ENCODE measurements at regions not wholly inside any gene's neighbourhood (a gene's known extent, or its start where the extent isn't known, plus 50 kb on each side); places are given as distances from the start of the nearest gene placed in this dataset.
"Not testable (repeated sequence)": the region's sequence is repeated elsewhere in the genome, so short reads cannot be mapped to it uniquely, and the experiment has no call there.

DNA sequence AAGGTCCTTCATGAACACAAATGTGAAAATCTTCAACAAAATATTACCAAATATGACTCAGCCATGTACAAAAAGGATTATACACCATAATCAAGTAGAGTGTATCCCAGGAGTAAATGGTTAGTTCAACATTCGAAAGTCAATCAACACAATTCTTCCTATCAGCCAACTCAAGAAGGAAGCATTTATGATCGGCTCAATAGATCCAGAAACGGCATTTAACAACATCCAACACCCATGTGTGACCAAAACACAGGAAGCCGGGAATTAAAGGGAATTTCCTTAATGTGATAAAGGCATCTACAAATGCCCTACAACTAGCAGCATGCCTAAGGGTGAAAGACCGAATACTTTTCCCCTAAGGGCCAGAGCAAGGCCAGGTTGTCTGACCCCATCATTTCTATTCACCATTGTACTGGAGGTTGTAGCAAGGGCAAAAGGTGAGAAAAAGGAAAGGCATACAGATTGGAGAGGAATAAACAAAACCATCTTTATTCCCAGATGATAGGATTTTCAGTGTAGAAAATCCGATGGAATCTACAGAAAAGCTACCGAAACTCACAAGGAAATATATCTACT is 69.9 kb upstream of the CLDN5 start:
- H3K27me3 Mint-ChIP-seq (ENCODE audit: low read depth): peaks cover 3% of the 10 kb centered on the region
- peaks cover 19% of the 10 kb centered on the region for H3K4me1 Mint-ChIP-seq (ENCODE audit: low read depth)
- DNase-seq (ENCODE audit: low spot score): no peak
- no peak overlapping the region for H3K27ac Mint-ChIP-seq
- no peaks in the 10 kb centered on the region for H3K36me3 Mint-ChIP-seq (ENCODE audit: low read depth)
- no peaks in the 10 kb centered on the region for H3K9me3 Mint-ChIP-seq
- no peak overlapping the region for H3K4me3 Mint-ChIP-seq

GRCh38 chr22:19595532-19595931 is 71.3 kb upstream of the CLDN5 start:
- H3K4me3 Mint-ChIP-seq: no peak overlapping the region
- no peaks in the 10 kb centered on the region for H3K36me3 Mint-ChIP-seq (ENCODE audit: low read depth)
- no peaks in the 10 kb centered on the region for H3K9me3 Mint-ChIP-seq
- H3K27me3 Mint-ChIP-seq (ENCODE audit: low read depth): no peaks in the 10 kb centered on the region
- no peak overlapping the region for H3K27ac Mint-ChIP-seq
- H3K4me1 Mint-ChIP-seq (ENCODE audit: low read depth): peaks cover 19% of the 10 kb centered on the region
- no peak for DNase-seq (ENCODE audit: low spot score)

- H3K27me3 Mint-ChIP-seq (ENCODE audit: low read depth): no peaks in the 10 kb centered on the region
- no peaks in the 10 kb centered on the region for H3K36me3 Mint-ChIP-seq (ENCODE audit: low read depth)
- H3K9me3 Mint-ChIP-seq: no peaks in the 10 kb centered on the region
- no peak overlapping the region for H3K27ac Mint-ChIP-seq
- DNase-seq (ENCODE audit: low spot score): no peak
- peaks cover 19% of the 10 kb centered on the region for H3K4me1 Mint-ChIP-seq (ENCODE audit: low read depth)
- H3K4me3 Mint-ChIP-seq: no peak overlapping the region
Observed at GRCh38 chr22:19596680-19597398, 72.6 kb upstream of the CLDN5 start.

DNA sequence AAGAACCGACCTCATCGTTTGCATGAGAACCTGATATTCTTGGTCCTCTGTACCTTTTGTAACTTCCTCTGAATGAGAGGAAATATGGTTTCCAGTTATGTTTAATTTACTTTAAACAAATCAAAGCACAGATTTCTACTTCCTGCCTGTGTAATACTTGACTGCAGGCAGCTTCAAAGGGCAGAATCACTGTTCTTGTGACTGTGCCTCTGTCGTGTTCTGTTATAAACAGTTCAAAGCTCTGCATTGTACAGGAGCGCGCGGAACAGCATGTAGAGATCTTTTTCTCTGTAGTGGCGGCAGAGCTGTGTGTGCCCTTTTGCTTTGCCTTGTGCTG is 73.2 kb upstream of the CLDN5 start:
- no peaks in the 10 kb centered on the region for H3K36me3 Mint-ChIP-seq (ENCODE audit: low read depth)
- H3K4me1 Mint-ChIP-seq (ENCODE audit: low read depth): peaks cover 19% of the 10 kb centered on the region
- H3K9me3 Mint-ChIP-seq: no peaks in the 10 kb centered on the region
- no peak for DNase-seq (ENCODE audit: low spot score)
- no peaks in the 10 kb centered on the region for H3K27me3 Mint-ChIP-seq (ENCODE audit: low read depth)
- H3K27ac Mint-ChIP-seq: peak overlapping the region; percentile 71
- peak overlapping the region; percentile 46 for H3K4me3 Mint-ChIP-seq

DNA sequence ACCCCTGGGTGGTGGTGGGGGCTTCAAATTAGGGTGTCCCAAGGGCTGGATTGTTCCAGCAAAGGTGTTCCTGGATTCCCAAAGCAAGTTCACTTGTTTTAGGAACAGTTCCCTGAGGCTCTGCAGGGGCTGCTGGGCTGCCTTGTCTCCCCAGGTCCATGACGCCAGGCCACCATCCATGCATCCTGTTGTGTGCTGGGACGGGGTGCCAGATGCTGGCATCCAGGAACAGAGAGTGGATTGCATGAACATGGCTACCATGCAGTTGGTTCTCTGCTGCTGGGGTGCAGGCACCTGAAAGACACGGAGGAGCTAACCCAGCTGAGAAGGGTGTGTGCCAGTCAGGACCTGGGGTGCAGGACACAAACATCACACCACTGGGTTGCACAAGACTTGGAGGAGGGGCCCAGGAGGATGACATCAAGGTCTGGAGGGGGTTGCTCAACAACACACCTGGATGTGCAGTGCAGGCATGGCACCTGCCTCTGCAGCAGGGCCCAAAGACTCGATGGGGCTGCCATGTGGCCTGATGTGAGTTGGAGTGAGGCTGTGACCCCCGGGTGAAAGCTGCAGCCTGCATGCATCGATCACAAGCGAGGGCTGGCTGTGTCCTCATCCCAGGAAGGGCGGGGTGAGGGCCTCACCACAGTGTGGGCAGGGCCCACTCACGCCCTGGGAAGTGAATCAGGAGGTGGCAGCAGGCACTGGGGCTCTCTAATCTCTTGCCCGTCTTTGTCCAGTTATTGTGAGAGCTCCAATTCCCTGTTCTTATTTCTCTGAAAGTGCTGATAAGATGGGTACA is 74.0 kb upstream of the CLDN5 start:
- Mint-ChIP-seq H3K36me3 (ENCODE audit: low read depth) (no peaks in the 10 kb centered on the region), H3K4me3 (peak overlapping the region; percentile 35), H3K27ac (peak overlapping the region; percentile 51), H3K4me1 (ENCODE audit: low read depth) (peaks cover 25% of the 10 kb centered on the region), H3K9me3 (no peaks in the 10 kb centered on the region), H3K27me3 (ENCODE audit: low read depth) (no peaks in the 10 kb centered on the region)
- DNase-seq (ENCODE audit: low spot score): no peak

GRCh38 chr22:19599004-19599403 is 74.8 kb upstream of the CLDN5 start:
- no peak for DNase-seq (ENCODE audit: low spot score)
- H3K9me3 Mint-ChIP-seq: no peaks in the 10 kb centered on the region
- H3K27ac Mint-ChIP-seq: no peak overlapping the region
- H3K4me3 Mint-ChIP-seq: no peak overlapping the region
- H3K36me3 Mint-ChIP-seq (ENCODE audit: low read depth): no peaks in the 10 kb centered on the region
- H3K27me3 Mint-ChIP-seq (ENCODE audit: low read depth): no peaks in the 10 kb centered on the region
- peaks cover 25% of the 10 kb centered on the region for H3K4me1 Mint-ChIP-seq (ENCODE audit: low read depth)

- H3K36me3 Mint-ChIP-seq (ENCODE audit: low read depth): no peaks in the 10 kb centered on the region
- no peak for DNase-seq (ENCODE audit: low spot score)
- no peak overlapping the region for H3K27ac Mint-ChIP-seq
- no peaks in the 10 kb centered on the region for H3K27me3 Mint-ChIP-seq (ENCODE audit: low read depth)
- H3K4me3 Mint-ChIP-seq: no peak overlapping the region
- H3K4me1 Mint-ChIP-seq (ENCODE audit: low read depth): peaks cover 29% of the 10 kb centered on the region
- H3K9me3 Mint-ChIP-seq: no peaks in the 10 kb centered on the region
Observed at GRCh38 chr22:19599626-19600243, 75.5 kb upstream of the CLDN5 start.

DNA sequence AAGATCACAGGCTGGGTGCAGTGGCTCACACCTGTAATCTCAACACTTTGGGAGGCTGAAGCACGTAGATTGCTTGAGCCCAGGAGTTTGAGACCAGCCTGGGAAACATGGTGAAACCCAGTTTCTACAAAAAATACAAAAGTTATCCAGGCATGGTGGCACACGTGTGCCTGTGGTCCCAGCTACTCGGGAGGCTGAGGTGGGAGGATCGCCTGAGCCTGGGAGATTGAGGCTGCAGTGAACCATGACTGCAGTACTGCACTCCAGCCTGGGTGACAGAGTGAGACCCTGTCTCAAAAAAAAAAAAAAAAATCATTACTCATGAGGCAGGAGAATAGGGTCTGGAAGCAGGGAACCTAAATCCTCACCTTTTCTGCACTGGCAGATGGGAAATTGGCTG is 79.1 kb upstream of the CLDN5 start:
- H3K4me1 Mint-ChIP-seq (ENCODE audit: low read depth): peaks cover 22% of the 10 kb centered on the region
- H3K9me3 Mint-ChIP-seq; H3K27ac Mint-ChIP-seq; H3K4me3 Mint-ChIP-seq; H3K36me3 Mint-ChIP-seq (ENCODE audit: low read depth); DNase-seq (ENCODE audit: low spot score); H3K27me3 Mint-ChIP-seq (ENCODE audit: low read depth): not testable (repeated sequence)

DNA sequence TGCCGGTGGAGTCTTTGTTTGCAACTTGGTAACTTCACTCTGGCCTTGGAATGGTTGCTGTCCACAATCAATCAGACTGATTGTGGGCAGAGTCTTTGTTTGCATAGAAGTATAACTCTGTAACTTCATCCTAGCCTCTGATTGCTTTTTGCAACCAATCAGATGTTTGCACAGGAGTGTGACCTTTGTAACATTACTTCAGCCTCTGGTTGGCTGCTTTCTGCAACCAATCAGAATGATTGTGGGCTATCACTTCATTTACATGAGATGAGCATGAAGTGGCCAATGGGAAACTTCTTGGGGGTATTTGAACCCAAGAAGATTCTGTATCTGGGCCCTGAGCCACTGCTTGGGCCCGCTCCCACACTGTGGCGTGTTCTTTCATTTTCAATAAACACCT is 79.6 kb upstream of the CLDN5 start:
- Mint-ChIP-seq H3K27me3 (ENCODE audit: low read depth) (no peaks in the 10 kb centered on the region), H3K36me3 (ENCODE audit: low read depth) (no peaks in the 10 kb centered on the region), H3K27ac (no peak overlapping the region), H3K9me3 (no peaks in the 10 kb centered on the region), H3K4me3 (no peak overlapping the region), H3K4me1 (ENCODE audit: low read depth) (peaks cover 18% of the 10 kb centered on the region)
- no peak for DNase-seq (ENCODE audit: low spot score)

DNA sequence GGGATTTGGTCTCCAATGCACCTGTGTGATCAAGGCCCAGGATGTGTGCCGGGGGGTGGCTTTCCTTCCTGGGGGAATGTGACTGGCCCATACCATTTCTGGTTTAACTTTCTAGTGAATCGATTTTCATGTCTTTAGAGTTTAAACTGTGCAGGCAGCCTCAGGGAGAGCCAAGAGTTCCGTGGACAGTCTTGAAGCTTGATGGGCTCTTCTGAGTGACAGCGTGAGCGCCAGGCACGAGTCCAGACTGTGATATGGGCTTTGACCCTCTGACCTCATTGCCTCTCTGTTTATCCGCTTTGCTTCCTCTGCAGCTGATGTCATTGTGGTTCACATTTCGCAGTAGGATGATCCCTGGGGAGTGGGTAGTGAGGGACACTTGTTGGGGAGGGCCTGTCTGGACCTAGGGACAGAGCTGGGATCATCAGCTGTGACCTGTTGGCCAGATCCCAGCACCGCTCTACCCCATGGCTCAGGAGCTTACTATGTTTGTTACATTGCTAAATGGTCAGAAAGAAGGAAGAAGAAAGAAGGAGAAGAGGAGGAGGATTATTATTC is 80.6 kb upstream of the CLDN5 start:
- Mint-ChIP-seq H3K4me3 (no peak overlapping the region), H3K36me3 (ENCODE audit: low read depth) (no peaks in the 10 kb centered on the region), H3K4me1 (ENCODE audit: low read depth) (peaks cover 20% of the 10 kb centered on the region), H3K9me3 (no peaks in the 10 kb centered on the region), H3K27ac (no peak overlapping the region), H3K27me3 (ENCODE audit: low read depth) (no peaks in the 10 kb centered on the region)
- DNase-seq (ENCODE audit: low spot score): no peak

DNA sequence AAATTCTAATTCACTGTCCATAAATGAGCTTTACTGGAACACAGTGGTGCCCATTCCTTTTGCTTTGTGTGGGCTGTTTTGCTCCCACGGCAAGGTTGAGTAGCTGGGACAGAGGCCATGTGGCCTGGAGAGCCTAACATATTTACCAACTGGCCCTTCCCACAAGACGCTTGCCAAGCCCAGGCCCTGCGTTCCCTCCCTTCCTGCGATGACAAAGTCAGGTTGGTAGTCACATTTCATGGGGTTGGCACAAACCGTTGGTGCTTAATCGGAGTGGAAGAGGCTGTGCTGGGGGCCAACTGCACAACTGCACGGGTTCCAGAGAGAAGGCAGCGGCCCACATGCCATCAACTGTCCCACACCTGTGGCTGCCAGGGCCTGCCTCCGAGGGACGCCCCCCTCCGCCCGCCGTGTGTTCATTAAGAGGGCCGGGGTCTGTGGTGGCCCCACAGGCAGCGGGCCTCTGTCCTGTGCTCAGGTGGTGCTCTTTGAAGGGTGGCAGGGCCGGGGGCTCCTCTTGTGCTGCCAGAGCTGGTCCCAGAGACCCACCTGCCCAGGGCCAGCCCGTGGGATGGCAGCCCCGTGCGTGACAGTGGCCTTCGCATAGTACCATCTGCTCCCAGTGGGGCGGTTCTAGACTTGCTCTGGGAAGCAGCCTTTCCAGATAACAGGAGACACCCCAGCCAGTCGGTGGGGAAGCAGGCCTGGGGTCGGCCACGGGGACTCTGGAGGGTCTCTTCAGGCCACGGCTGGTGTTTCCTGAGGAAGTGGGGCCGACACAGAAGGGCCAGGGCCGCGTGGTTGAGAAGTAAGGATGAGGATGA is 81.5 kb upstream of the CLDN5 start:
- H3K36me3 Mint-ChIP-seq (ENCODE audit: low read depth): no peaks in the 10 kb centered on the region
- H3K9me3 Mint-ChIP-seq: no peaks in the 10 kb centered on the region
- H3K27me3 Mint-ChIP-seq (ENCODE audit: low read depth): no peaks in the 10 kb centered on the region
- DNase-seq (ENCODE audit: low spot score): no peak
- H3K4me1 Mint-ChIP-seq (ENCODE audit: low read depth): peaks cover 21% of the 10 kb centered on the region
- H3K27ac Mint-ChIP-seq: no peak overlapping the region
- no peak overlapping the region for H3K4me3 Mint-ChIP-seq

GRCh38 chr22:19606332-19607191 is 82.4 kb upstream of the CLDN5 start:
- Mint-ChIP-seq H3K27me3 (ENCODE audit: low read depth) (no peaks in the 10 kb centered on the region), H3K36me3 (ENCODE audit: low read depth) (no peaks in the 10 kb centered on the region), H3K27ac (no peak overlapping the region), H3K4me1 (ENCODE audit: low read depth) (peaks cover 25% of the 10 kb centered on the region), H3K9me3 (no peaks in the 10 kb centered on the region), H3K4me3 (peak overlapping the region; percentile 30)
- no peak for DNase-seq (ENCODE audit: low spot score)
